Hematopoietic multipotent progenitor cell treated with erythropoietin and hydrocortisone succinate and interleukin-3 and kit ligand, for 4 days (in vitro differentiated cells): ENCODE measurements at regions not wholly inside any gene's neighbourhood (a gene's known extent, or its start where the extent isn't known, plus 50 kb on each side); places are given as distances from the start of the nearest gene placed in this dataset.

Source experiments
- DNase-seq: peaks from one replicate; pipeline ENCODE4 v3.0.0-alpha.2; 2015

DNA sequence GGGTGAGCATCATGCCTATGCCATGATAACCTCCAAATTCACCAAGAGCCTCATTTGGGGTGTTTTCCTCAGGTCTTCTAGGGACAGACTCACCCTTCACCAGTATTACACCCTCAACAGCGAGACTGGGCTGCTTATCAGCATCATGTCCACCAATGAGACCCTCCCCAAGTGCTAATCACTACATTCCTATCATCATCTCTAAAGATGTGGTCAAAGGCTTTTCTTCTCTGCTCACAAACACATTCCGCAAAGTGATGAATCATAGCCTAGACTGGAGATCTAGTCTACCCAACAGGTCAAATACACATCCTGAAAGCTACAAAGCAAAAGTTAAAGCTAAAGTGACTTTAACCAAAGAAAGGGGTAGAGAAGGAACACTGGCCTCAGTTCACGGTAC lies 75.3 kb upstream of the C7orf33 start:
- no peak for DNase-seq

DNA sequence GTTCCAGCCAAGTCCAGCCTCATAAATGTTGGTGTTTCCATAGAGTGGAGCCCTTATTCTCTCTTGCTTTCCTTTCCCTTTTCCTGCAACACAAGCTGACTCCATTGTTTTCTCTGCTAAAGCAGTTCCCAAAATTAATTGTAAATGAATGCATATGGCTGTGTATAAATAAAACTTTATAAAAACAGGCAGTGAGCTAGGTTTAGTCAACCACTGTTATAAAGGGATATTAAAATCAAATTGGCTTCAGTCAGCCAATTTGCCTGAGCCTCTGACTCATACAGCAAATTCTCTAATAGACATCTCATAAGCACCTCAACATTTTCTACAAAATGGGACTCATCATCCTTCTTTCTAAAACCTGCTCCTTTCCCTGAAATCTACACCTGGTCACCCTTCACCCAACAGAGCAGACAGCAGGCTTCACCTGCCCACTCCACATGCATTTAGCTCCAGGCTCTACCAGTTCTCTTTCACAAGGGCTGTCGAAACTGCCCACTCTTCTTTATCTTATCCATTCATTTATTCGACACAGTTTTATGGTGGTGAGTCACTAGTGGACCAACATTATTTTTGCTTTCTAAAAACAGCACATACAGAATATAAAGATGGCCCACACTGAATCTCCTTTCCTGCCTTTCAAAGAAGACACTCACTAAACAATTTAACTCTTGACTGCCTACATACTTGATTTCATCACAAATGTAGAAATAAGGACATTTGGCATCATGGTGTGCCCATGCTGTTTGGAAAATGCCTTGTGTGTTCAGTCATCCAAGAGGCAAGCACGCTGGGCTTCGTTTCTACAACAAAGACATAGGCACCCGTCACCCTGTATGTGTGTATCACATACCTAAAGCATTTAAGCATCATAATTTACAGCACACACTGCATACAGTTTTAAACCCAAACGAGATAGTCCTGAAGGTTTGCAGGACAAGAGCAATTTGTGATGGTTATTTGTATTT lies 74.6 kb upstream of the C7orf33 start:
- no peak for DNase-seq

DNA sequence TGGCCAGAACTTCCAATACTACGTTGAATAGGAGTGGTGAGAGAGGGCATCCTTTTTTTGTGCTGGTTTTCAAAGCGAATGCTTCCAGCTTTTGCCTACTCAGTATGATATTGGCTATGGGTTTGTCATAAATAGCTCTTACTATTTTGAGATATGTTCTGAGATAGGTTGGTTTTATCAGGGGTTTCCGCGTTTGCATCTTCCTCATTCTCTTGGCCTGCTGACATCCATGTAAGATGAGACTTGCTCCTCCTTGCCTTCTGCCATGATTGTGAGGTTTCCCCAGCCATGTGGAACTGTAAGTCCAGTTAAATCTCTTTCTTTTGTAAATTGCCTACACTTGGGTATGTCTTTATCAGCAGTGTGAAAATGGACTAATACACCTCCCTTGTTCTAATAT lies 71.2 kb upstream of the C7orf33 start:
- DNase-seq, result peak; percentile 47

DNA sequence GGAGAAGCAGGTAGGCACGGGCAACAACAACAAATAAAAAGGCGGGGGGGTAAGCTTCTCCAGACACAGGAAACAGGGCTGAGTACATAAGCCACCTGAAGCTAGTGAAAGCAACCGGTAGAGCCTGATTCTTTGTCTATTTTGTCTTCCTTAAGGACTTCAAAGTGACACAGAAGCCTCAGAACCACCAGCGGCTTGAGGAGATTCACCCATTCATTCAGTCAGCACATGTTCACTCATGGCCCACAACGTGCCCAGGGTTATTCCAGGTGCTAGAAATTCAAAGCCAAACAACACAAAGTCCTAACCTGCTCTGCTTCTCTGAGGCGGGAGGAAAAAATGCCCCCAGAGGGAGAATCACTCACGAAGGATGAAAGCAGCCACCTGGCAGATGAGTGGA lies 69.3 kb upstream of the C7orf33 start:
- no peak for DNase-seq

DNA sequence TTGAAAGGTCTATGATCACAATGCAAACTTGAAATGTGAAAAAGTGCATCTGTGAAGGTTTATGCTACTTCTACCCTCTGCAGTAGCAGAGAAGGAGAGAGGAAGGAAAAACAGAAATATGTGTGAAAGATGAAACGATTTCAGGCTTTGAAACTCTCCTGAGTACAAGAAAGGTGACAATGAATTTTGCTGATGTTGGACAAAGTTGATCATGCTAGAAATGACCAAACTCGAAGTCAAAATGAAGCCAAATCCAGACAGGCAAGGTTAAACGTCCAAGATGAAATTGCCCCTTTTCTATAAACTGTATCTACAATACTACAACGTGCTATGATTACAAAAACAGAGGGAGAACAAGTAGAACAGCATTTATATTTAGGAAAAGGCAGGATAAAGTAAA lies 67.0 kb upstream of the C7orf33 start:
- no peak for DNase-seq

DNA sequence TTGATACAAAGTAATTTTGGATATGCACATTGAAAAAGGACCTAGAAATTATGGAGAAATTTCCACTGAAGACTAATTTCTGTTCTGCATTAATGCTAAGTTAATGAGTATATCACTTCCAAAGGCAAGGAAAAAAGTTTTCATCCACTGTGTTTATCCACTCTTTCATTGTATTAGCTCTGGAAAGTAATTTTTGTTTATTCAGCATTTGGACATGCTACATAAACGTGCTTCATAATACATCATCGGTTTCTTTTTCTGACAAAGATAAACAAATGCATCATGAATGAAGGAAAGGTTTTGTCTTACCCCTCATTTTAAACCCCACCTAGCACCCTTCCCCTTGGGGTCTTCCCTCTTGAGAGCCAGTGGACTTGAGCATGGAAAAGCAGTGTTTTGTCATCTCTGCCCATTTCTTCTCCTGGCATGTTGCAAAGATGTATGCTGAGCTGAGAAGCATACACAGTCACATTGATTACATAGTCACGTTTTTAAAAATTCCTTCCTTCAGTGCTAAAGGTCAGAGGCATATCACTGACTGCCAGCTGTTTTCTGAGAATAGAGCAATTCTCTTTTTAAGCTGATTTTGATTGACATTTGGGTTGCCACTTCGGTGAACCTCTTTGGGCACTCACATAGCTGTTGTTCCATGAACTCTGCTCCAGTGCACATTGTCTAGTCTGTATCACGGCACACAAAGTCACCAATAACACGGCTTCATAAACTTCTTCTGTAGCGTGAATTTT lies 65.9 kb upstream of the C7orf33 start:
- DNase-seq, result no peak

DNA sequence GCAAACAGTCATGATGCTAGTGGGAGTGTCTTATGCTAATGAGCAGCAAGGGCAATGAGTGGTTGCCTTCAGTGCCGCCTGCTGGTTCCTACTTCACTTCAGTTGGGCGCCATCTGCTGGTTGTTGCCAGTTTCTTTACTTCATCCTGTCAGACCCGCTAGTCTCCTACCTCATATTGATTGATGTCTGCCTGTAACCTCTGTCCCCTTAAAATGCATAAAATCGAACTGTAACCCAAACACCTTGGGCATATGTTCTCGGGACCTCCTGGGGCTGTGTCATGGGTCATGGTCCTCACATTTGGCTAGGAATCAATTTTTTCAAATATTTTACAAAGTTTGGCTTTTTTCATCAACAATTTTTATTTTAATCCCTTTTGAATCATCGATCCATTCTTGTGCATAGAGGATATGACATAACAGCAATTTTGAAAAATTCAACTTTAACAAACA lies 62.8 kb upstream of the C7orf33 start:
- DNase-seq, result peak; percentile 96

DNA sequence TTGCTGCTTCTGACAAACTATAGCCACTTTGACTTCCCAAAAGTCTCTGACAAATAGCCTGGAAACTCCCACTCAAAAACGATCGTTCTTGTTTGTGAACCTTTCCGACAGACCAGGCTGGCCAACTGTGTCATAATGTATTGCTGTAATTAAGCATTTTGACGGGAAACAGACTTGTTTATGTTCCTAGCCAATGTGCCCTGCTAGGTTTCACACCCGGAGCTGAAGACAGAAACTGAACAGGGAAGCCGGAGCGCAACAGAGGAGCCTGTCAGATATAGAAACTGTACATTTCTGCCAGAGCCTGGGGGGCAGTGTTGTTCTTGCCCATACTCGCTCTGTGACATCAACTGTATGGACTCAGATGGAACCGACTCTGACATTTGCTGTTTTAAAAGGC lies 55.3 kb upstream of the C7orf33 start:
- peak; percentile 71 for DNase-seq

DNA sequence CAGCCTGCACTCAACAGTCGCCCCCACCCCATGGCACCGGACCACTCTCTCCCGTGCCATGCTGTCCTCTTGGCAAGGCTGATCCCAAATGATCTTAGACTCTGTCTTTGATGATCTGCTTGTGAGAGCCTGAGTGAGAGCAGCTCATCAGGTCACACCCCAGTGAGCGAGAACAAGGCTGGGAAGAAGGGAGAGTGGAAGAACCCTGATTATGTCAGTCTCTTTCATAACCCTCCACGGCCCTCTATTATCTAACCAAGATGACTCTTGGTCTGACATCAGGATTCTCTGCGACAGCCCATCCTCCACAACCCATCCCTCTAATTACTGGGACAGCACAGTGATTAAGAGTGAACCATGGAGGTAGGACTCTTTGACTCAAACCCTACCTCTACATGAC lies 53.1 kb upstream of the C7orf33 start:
- DNase-seq, result no peak

DNA sequence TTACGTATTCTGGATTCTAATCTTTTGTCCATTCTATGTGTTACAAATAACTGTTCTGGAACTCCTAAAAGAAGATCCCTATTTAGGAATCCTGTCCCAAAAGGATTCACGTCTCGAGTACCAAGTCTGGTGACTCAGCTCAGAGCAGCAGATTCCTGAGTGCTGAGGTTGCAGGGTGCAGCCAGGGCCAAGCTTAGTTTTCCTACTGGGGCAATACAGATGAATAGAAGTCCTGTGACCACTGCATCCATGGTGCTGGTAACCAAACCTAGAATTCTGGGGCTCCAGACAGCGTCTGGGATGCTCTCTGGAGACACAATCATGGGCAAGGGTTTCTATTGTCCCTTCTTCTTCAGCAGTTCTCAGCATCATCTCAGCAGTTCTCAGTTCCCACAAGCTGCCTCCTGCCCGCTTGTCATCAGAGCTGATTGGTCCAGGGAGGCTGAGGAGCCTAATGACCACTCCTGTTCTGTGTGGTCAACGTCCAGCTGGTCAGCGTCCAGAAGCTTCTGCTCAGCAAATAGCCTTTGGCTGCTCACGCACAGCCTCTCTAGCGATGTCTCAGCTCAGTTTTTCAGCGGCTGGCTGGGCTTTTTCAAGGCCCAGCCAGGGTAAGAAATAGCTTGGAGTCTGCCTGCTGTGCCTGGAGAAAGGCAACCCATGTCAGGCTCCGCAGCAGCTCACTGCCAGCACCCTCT lies 50.4 kb upstream of the C7orf33 start:
- DNase-seq, result no peak
